Loucy (cell line): ENCODE measurements at regions not wholly inside any gene's neighbourhood (a gene's known extent, or its start where the extent isn't known, plus 50 kb on each side); places are given as distances from the start of the nearest gene placed in this dataset.

Experiments
- H2AFZ ChIP-seq: fragments of 200-600 bp; sonication (generic); 2 replicates; pipeline ENCODE4 v1.6.0; 2016; ENCODE audit warnings: antibody characterized with exemption, mild to moderate bottlenecking, low read length, moderate library complexity
- H3F3A ChIP-seq: fragments of 200-600 bp; 2 replicates; pipeline ENCODE4 v1.6.0; 2016; ENCODE audit warnings: antibody characterized with exemption, low read depth, mild to moderate bottlenecking
- H3K27me3 ChIP-seq: fragments of 200-600 bp; sonication (generic); 2 replicates; pipeline ENCODE4 v1.6.1; 2014; ENCODE audit warnings: low read length, mild to moderate bottlenecking; ENCODE audit not compliant: insufficient read depth, poor library complexity, severe bottlenecking
- H3K36me3 ChIP-seq: fragments of 200-600 bp; sonication (generic); 2 replicates; pipeline ENCODE4 v1.6.1; 2016; ENCODE audit warnings: low read length; ENCODE audit not compliant: insufficient read depth
- H3K4me1 ChIP-seq: fragments of 200-600 bp; sonication (generic); 2 replicates; pipeline ENCODE4 v1.5.1; 2014; ENCODE audit warnings: low read length, mild to moderate bottlenecking; ENCODE audit not compliant: insufficient read depth, poor library complexity, severe bottlenecking
- H3K4me2 ChIP-seq: fragments of 200-600 bp; sonication (generic); 2 replicates; pipeline ENCODE4 v1.6.0; 2014; ENCODE audit warnings: antibody characterized with exemption, low read length, low read depth, mild to moderate bottlenecking; ENCODE audit not compliant: poor library complexity, severe bottlenecking
- H3K4me3 ChIP-seq: fragments of 200-600 bp; sonication (generic); 2 replicates; pipeline ENCODE4 v1.5.1; 2014; ENCODE audit warnings: low read length, mild to moderate bottlenecking, mixed read lengths; ENCODE audit not compliant: poor library complexity, severe bottlenecking
- H3K79me2 ChIP-seq: fragments of 200-600 bp; sonication (generic); 2 replicates; pipeline ENCODE4 v1.6.1; 2014; ENCODE audit warnings: low read length; ENCODE audit not compliant: insufficient read depth
- H3K9ac ChIP-seq: fragments of 200-600 bp; sonication (generic); 2 replicates; pipeline ENCODE4 v1.6.0; 2014; ENCODE audit warnings: mild to moderate bottlenecking, low read depth, low read length, moderate library complexity; ENCODE audit not compliant: poor library complexity, severe bottlenecking
- H3K9me2 ChIP-seq: fragments of 200-600 bp; sonication (generic); replicated peaks from 2 replicates; pipeline ENCODE4 v1.6.1; 2016; ENCODE audit warnings: low read depth, low read length, mixed read lengths
- H3K9me3 ChIP-seq: fragments of 200-600 bp; sonication (generic); 2 replicates; pipeline ENCODE4 v1.6.1; 2014; ENCODE audit warnings: mild to moderate bottlenecking, antibody characterized with exemption, low read length, low read depth; ENCODE audit not compliant: insufficient read depth
- H4K20me1 ChIP-seq: fragments of 200-600 bp; sonication (generic); 2 replicates; pipeline ENCODE4 v1.6.0; 2014; ENCODE audit warnings: antibody characterized with exemption, low read length, mild to moderate bottlenecking; ENCODE audit not compliant: insufficient read depth, poor library complexity, severe bottlenecking
- EZH2phosphoT487 ChIP-seq: fragments of 200-600 bp; IDR thresholded peaks from 2 replicates; pipeline ENCODE4 v1.6.1; 2018; ENCODE audit warnings: antibody characterized with exemption, mild to moderate bottlenecking, moderate library complexity, borderline replicate concordance
- TF ChIP-seq, protein P1 (sequence below): fragments of 200-600 bp; sonication (generic); conservative IDR thresholded peaks from 2 replicates; pipeline ENCODE4 v1.5.1; 2014; ENCODE audit warnings: mild to moderate bottlenecking, antibody characterized with exemption, low read length

- H3K36me3 ChIP-seq, result no peaks in the 10 kb centered on the region
- H3K9ac ChIP-seq, result no peak overlapping the region
- no peaks in the 10 kb centered on the region for H3K4me1 ChIP-seq
- H3K27me3 ChIP-seq, result no peaks in the 10 kb centered on the region
- H3K9me3 ChIP-seq, result no peaks in the 10 kb centered on the region
- no peaks in the 10 kb centered on the region for H4K20me1 ChIP-seq
- H3K9me2 ChIP-seq, result no peaks in the 10 kb centered on the region
- H3K4me3 ChIP-seq, result no peak overlapping the region
- no peaks in the 10 kb centered on the region for H3K79me2 ChIP-seq
- no peak for TF ChIP-seq EZH2phosphoT487
- TF ChIP-seq, protein P1, sequence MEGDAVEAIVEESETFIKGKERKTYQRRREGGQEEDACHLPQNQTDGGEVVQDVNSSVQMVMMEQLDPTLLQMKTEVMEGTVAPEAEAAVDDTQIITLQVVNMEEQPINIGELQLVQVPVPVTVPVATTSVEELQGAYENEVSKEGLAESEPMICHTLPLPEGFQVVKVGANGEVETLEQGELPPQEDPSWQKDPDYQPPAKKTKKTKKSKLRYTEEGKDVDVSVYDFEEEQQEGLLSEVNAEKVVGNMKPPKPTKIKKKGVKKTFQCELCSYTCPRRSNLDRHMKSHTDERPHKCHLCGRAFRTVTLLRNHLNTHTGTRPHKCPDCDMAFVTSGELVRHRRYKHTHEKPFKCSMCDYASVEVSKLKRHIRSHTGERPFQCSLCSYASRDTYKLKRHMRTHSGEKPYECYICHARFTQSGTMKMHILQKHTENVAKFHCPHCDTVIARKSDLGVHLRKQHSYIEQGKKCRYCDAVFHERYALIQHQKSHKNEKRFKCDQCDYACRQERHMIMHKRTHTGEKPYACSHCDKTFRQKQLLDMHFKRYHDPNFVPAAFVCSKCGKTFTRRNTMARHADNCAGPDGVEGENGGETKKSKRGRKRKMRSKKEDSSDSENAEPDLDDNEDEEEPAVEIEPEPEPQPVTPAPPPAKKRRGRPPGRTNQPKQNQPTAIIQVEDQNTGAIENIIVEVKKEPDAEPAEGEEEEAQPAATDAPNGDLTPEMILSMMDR, result no peak
- H3F3A ChIP-seq, result no peaks in the 10 kb centered on the region
- no peak overlapping the region for H3K4me2 ChIP-seq
- H2AFZ ChIP-seq, result no peak overlapping the region
These were observed 1963.3 kb upstream of the CDH9 start for GRCh38 chr5:29001666-29002065.

DNA sequence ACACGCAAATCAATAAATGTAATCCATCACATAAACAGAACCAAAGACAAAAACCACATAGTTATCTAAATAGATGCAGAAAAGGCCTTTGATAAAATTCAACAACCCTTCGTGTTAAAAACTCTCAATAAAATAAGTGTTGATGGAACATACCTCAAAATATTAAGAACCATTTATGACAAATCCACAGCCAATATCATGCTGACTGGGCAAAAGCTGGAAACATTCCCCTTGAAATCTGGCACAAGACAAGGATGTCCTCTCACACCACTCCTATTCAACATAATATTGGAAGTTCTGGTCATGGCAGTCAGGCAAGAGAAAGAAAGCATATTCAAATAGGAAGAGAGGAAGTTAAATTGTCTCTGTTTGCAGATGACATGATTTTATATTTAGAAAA, 1946.3 kb upstream of the CDH9 start:
- H2AFZ ChIP-seq, result no peak overlapping the region
- no peak overlapping the region for H3K4me3 ChIP-seq
- H3K4me1 ChIP-seq, result no peaks in the 10 kb centered on the region
- TF ChIP-seq EZH2phosphoT487, result no peak
- TF ChIP-seq, protein P1, result no peak
- no peak overlapping the region for H3K9ac ChIP-seq
- no peaks in the 10 kb centered on the region for H3K27me3 ChIP-seq
- no peaks in the 10 kb centered on the region for H3F3A ChIP-seq
- no peaks in the 10 kb centered on the region for H4K20me1 ChIP-seq
- H3K9me2 ChIP-seq, result no peaks in the 10 kb centered on the region
- no peaks in the 10 kb centered on the region for H3K36me3 ChIP-seq
- no peaks in the 10 kb centered on the region for H3K79me2 ChIP-seq
- no peaks in the 10 kb centered on the region for H3K9me3 ChIP-seq
- no peak overlapping the region for H3K4me2 ChIP-seq

GRCh38 chr5:28975508-28975907, 1937.1 kb upstream of the CDH9 start:
- H3K9me2 ChIP-seq, result no peaks in the 10 kb centered on the region
- TF ChIP-seq, protein P1, result no peak
- TF ChIP-seq EZH2phosphoT487, result no peak
- no peaks in the 10 kb centered on the region for H3K36me3 ChIP-seq
- H3K9ac ChIP-seq, result no peak overlapping the region
- no peaks in the 10 kb centered on the region for H3K79me2 ChIP-seq
- no peak overlapping the region for H3K4me2 ChIP-seq
- H3K9me3 ChIP-seq, result no peaks in the 10 kb centered on the region
- no peaks in the 10 kb centered on the region for H3K4me1 ChIP-seq
- H4K20me1 ChIP-seq, result no peaks in the 10 kb centered on the region
- no peaks in the 10 kb centered on the region for H3F3A ChIP-seq
- H3K27me3 ChIP-seq, result no peaks in the 10 kb centered on the region
- no peak overlapping the region for H2AFZ ChIP-seq
- no peak overlapping the region for H3K4me3 ChIP-seq
